ENCODE measurements at regions not wholly inside any gene's neighbourhood (a gene's known extent, or its start where the extent isn't known, plus 50 kb on each side); places are given as distances from the start of the nearest gene placed in this dataset.

DNA sequence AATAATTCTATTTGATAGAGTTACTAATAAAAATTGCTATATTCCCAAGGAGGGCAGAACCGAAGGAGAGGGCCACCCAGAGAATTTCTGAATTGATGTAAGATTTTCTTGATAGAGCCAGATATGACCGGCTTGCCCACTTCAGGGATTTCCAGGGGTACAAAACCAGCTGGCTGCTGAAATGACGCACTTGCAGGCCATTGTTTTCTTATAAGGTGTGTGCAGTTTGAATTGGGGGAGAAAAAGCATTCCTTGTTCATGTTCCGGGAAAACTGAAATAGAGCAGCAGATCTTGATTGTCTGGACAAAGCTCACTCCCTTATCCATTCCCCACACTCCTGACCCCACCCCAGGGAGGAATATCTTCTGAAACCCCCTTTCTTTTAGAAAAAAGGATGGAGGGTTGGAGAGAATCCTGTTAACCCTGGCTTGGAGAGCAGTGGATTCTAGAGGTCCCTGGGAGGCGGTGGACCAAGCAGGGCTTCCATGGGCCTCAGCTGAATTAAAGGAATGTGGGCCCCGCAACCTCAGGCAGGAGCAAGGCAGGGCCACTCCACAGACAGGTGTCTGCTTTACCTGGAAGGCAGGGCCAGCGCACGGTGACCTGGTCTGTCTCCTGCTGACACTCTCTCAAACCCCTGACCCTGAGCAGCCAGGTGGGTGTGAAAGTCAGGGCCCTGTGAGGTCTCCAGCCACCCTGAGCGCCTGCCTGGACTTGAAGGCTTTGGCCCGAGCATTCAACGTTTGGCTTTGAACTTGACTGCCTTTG is 96.4 kb downstream of the TMEM170B start:
- in situ Hi-C loops (cut with MboI; ENCODE audit: low sequenced_read_pairs): loop anchor here (25.0 kb wide), 1 partner anchor 1253 kb away; no protein-coding TSS in a partner anchor

DNA sequence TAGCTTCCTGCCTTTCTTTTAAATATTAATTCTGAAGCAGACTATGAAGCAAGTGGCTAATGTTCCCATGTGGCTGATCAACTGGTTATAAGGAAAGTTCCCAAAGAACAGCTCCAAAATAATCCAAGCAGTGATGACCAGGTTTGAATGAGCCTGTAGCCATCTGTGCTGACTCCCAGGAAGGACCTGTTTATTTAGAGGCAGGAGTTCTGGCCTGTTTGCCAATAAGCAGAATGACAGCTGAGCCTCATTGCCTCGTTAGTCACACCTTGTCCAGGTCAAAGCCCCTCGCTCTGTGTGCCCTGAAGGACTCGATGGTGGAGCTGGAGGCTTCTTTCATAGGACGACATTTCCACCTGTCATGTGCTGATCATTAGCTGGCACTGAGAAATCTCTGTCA is 97.4 kb downstream of the TMEM170B start:
- in situ Hi-C loops (cut with MboI; ENCODE audit: low sequenced_read_pairs): loop anchor here (25.0 kb wide), 1 partner anchor 1252 kb away; no protein-coding TSS in a partner anchor

DNA sequence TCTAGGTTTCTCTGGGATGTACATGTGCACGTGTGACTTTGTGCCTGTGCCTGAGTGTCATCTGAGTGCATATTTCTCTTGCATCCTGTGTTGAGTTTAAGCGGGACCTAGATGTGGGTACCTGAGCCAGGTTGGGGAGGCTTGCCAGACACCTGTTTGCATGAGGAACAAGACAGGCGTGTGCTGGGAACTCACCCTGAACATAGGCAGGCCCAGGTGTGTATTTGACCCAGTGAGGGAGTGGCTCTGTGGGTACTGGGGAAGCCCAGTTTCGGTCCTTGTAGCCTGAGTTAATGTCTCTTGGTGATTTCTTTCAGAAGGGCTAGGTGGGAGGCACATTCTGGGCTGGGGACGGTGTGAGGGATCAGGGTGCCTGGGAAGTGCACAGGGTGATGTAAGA is 98.6 kb downstream of the TMEM170B start:
- in situ Hi-C loops (cut with MboI; ENCODE audit: low sequenced_read_pairs): loop anchor here (25.0 kb wide), 1 partner anchor 1251 kb away; no protein-coding TSS in a partner anchor

DNA sequence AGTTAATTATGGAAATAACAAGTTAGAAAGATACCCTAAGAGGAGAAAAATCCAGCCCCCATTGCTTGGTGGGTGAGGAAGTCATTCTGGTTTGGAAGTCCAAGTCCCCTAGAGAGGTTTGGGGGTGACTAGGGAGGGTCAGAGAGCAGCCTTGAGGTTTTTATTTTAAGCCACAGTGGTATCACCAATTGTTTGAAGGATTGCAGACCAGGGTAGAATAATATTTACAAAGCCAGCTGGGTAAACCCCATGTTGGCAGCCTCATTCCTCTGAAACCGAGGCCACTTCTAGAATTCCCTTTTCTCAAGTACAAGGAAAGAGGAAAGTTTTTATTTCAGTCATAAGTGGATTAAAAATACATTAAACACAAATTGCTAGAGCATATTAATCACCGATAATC is 99.7 kb downstream of the TMEM170B start:
- in situ Hi-C loops (cut with MboI; ENCODE audit: low sequenced_read_pairs): loop anchor here (25.0 kb wide), 1 partner anchor 1250 kb away; no protein-coding TSS in a partner anchor

DNA sequence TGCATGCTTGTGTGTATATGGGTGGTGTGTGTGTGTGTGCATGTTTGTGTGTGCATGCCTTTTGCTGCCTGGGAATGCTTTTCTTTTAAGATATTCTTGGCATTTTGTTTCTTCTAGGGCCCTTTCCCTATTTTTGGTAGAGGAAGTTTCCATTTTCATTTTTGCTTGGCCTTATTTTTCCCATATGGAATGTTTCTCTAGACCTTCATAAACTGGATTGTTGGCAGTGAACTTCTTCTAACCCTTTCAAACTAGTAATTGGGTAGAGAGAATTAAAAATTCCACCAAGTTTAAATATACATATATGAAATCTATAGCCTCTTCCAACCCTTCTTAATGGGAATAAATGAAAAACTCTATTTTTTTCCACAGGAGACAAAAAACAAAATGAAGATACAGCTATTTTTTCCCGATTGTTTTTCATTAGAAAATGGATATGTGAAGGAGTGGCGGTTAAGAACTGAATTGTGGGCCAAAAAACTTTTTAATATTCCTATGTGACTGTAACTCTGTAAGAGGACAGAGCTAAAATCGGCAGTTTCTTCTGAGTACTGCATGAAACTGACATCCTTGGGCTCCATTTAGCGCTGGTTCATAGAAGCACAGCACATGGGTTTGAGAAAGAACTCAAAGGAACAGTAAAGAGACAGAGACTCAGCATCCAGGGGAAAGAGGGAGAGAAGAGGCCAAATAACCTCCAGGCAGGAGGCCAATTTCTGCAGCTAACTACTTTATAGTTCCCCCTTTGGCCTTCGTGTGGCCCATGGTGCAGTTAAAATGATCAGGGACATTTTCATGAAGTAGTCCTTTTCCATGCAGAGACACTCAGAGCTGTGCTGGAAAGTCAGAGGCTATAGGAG is 102.1 kb downstream of the TMEM170B start:
- in situ Hi-C loops (cut with MboI; ENCODE audit: low sequenced_read_pairs): loop anchor here (25.0 kb wide), 1 partner anchor 1248 kb away; no protein-coding TSS in a partner anchor

DNA sequence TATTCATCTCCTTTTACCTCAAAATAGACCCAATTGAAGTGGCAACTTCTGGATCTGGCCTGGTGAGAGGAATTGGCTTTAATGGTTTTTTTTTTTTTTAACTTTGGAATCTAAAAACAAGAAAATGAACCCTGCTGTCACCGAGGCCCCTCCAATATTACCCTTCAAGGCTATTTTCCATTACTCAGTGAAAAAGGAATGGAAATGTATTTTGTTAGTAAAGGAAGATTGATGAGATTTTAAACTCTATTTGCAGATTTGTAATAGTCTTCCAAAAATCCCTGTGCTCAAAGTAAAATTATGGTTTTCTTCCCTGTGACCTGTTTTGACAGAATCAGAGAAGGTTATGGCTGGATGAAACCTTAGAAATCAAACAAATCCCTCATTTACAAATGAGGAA is 102.9 kb downstream of the TMEM170B start:
- in situ Hi-C loops (cut with MboI; ENCODE audit: low sequenced_read_pairs): loop anchor here (25.0 kb wide), 1 partner anchor 1247 kb away; no protein-coding TSS in a partner anchor

DNA sequence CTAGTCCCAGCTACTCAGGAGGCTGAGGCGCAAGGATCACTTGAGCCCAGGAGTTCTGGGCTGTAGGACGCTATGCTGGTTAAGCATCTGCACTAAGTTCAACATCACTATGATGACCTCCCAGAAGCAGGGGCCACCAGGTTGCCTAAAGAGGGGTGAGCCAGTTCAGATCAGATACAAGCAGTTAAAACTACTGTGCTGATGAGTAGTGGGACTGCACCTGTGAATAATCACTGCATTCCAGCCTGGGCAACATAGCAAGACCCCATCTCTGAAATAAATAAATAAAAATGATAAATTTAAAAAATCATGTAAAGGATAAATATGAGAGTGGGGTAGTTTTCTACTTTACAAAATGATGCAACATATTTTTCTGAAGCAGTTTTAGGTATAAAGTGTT is 106.5 kb downstream of the TMEM170B start:
- in situ Hi-C loops (cut with MboI; ENCODE audit: low sequenced_read_pairs): loop anchor here (25.0 kb wide), 1 partner anchor 1243 kb away; no protein-coding TSS in a partner anchor

DNA sequence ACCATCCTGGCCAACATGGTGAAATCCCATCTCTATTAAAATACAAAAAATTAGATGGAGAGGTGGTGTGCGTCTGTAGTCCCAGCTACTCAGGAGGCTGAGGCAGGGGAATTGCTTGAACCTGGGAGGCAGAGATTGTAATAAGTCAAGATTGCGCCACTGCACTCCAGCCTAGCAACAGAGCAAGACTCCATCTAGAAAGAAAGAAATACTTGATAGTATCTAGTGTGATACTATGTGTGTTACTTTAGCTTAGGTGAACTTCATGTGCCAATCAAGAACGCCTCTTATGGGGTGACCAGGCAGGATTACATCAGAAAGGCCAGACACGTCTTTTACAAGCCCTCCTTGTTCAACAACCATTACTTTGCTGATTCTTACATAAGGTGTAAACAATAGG is 107.1 kb downstream of the TMEM170B start:
- in situ Hi-C loops (cut with MboI; ENCODE audit: low sequenced_read_pairs): loop anchor here (25.0 kb wide), 1 partner anchor 1243 kb away; no protein-coding TSS in a partner anchor

DNA sequence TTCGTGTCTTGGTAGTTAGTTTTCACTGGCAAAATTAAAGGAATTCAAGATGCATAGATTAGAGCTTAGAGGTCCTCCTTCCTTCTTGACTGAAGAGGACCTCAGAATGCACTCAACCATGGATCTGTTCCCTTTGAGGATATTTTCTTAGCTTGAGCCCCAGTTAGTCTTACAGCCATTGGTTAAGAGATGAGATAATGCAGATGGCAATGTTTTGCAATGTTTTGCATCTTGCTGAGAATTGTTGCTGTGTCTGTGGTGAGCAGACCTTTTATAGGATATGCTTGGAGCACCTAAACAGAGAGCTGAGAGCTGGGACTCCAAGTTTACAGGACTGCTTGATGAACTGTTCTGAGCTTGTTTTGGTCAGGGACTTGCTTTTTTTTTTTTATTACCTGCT is 107.5 kb downstream of the TMEM170B start:
- in situ Hi-C loops (cut with MboI; ENCODE audit: low sequenced_read_pairs): loop anchor here (25.0 kb wide), 1 partner anchor 1242 kb away; no protein-coding TSS in a partner anchor

DNA sequence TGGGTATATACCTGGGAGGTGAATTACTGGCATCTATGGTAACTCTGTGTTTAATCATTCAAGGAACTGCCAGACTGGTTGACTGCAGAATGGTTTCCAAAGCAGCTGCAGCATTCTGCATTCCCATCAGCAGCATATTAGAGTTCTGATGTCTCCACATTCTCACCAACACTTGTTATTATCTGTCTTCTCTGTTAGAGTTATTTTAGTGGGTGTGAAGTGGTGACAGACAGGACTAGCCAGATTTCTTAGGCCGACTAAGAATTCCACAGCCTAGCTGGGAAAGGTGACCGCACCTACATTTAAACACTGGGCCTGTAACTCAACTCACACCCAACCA is 110.9 kb downstream of the TMEM170B start:
- in situ Hi-C loops (cut with MboI; ENCODE audit: low sequenced_read_pairs): loop anchor here (25.0 kb wide), 1 partner anchor 1239 kb away; no protein-coding TSS in a partner anchor

DNA sequence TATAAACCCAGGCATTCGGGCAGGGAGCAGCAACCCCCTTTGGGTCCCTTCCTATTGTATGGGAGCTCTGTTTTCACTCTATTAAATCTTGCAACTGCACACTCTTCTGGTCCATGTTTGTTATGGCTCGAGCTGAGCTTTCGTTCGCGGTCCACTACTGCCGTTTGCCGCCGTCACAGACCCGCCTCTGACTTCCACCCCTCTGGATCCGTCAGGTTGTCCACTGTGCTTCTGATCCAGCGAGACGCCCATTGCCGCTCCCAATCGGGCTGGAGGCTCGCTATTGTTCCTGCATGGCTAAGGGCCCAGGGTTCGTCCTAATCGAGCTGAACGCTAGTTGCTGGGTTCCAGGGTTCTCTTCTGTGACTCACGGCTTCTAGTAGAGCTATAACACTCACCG is 111.3 kb downstream of the TMEM170B start:
- in situ Hi-C loops (cut with MboI; ENCODE audit: low sequenced_read_pairs): loop anchor here (25.0 kb wide), 1 partner anchor 1238 kb away; no protein-coding TSS in a partner anchor

DNA sequence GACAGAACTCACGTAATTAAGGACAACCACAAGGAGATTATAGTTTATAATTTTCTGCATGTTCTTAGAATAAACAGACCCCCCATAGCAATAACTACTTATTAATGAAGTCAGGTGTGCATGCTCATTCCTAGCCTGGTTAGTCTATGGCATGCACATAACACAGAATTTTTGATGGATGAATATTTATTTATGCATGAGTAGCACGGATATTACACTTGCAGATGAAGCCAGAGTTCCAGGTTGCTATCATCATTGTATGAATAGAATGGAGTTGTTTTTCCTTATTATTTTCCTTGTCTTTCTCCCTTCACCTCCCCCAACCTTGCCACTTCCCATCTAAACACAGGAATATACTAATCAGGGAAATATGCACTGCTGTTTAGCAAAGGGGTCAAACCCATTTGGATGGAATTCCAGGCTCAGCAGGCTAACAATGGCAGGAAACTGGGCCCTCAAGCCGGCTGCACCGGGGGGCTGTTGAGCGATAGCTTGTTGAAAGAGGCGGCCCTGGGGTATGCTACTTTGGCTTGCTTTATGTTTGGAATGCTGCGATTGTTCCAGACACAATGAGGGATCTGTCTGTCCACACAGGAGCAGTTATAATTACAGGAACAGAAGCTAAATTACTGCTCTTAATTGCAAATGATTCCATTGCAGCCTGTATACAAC is 112.6 kb downstream of the TMEM170B start:
- in situ Hi-C loops (cut with MboI; ENCODE audit: low sequenced_read_pairs): loop anchor here (25.0 kb wide), 1 partner anchor 937 kb away; no protein-coding TSS in a partner anchor

DNA sequence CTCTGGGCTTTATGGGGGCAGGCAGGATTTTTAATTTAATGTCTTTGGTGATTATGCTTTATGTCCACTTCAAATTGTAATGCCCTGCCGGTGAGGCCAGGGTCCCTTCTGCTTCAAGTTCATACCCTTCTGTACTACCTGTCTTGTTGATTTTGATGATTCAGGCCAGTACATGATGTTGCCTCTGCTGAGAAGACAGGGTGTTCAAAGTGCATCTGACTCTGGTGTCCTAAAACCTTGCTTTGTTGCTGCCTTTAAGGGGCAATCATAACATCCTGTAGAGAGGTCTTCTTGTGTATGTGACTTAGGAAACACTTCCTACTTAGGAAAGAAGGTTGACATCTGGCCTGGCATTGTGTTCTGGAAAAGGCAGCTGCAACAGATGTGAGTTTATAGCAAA is 113.2 kb downstream of the TMEM170B start:
- in situ Hi-C loops (cut with MboI; ENCODE audit: low sequenced_read_pairs): loop anchor here (25.0 kb wide), 1 partner anchor 937 kb away; no protein-coding TSS in a partner anchor

DNA sequence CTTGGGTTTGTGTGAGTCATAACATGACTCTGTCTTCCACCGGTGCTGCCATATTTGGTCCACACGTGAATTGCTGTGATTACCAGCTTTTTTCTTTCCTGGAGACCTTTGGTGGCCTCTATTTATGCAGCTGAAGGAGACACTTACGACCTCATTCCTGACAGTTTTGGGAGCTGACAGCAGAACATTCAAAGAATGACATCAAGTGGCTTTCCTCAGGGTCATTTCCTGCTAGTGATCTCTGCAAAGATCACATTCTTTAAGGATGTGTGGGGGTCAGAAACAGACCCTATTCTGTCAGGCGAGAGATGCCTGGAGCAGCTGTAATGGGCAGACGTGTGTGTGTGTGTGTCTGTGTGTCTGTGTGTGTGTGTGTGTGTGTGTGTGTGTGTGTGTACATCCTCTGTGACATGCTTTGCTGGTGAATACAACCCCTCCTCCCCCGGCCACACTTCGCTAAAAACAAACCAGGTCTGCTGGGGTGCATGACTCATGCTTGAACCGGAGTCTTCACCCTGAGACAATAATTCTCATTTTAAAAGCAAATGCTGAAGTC is 115.6 kb downstream of the TMEM170B start:
- in situ Hi-C loops (cut with MboI; ENCODE audit: low sequenced_read_pairs): loop anchor here (25.0 kb wide), 1 partner anchor 934 kb away; no protein-coding TSS in a partner anchor

DNA sequence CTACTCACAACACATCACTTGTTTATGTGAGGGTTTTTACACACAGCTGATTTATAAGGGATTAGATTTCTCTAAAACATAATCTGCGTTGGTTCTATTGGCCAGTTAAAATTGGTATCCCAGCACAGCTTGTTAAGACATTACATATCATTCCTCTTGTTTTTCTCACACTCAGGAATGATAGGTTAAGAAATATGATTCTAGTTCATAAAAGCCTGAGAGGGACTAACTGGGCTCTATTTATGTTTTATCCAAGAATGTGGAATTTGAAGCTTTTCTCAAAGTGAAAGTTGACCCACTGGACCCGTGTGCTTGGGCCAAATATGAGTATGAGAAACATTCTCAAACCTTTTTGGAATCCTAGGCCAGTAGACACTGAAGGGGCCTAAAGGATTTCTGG is 117.3 kb downstream of the TMEM170B start:
- in situ Hi-C loops (cut with MboI; ENCODE audit: low sequenced_read_pairs): loop anchor here (25.0 kb wide), 1 partner anchor 932 kb away; no protein-coding TSS in a partner anchor

DNA sequence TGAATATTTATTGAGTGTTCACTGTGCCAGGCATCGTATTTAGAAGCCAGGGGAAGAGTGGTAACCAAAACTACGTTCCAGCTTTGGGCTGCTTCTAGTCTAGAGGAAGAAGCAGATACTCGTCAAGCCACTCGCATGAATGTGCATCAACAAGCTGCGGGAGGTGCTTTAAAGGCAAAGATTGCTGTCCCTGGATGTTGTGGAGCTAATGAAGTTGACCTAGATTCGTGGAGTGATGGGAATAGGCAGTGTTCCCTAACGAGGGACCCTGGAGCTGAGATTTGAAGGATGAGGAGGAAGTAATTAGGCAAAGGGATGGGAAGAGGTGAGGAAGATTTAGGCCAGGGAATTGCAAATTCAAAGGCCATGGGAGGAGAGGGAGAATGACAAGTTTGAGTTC is 118.9 kb downstream of the TMEM170B start:
- in situ Hi-C loops (cut with MboI; ENCODE audit: low sequenced_read_pairs): loop anchor here (25.0 kb wide), 1 partner anchor 931 kb away; no protein-coding TSS in a partner anchor

DNA sequence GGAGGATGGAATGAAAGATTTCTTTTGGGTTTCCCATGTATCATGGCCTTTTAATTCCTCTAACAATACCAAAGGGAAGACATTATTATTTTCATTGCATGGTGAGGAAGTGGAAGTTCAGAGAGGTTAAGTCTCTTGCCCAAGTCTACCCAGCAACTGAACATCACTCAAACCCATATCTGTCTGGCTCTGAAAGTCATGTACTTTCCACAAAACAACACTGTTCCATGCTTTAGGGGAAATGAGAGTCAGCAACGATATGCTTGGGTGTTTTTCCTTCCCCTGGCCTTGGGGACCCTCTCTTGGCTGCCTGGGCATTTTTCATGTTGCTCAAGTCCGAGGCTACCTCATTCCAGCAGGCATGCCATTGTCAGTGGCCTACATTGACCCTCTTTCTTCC is 118.8 kb downstream of the ADTRP start:
- in situ Hi-C loops (cut with MboI; ENCODE audit: low sequenced_read_pairs): loop anchor here (25.0 kb wide), 1 partner anchor 928 kb away; no protein-coding TSS in a partner anchor

DNA sequence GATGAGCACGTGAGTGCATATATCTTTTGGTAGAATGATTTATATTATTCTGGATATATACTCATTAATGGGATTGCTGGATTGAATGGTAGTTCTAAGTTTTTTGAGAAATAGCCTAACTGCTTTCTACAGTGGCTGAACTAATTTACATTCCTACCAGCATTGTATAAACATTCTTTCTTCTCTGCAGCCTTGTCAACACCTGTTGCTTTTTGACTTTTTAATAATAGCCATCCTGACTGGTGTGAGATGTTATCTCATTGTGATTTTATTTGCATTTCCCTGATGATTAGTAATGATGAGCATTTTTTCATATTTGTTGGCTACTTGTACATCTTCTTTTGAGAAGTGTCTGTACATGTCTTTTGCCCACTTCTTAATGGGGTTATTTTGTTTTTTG is 116.3 kb downstream of the ADTRP start:
- in situ Hi-C loops (cut with MboI; ENCODE audit: low sequenced_read_pairs): loop anchor here (25.0 kb wide), 1 partner anchor 925 kb away; no protein-coding TSS in a partner anchor

DNA sequence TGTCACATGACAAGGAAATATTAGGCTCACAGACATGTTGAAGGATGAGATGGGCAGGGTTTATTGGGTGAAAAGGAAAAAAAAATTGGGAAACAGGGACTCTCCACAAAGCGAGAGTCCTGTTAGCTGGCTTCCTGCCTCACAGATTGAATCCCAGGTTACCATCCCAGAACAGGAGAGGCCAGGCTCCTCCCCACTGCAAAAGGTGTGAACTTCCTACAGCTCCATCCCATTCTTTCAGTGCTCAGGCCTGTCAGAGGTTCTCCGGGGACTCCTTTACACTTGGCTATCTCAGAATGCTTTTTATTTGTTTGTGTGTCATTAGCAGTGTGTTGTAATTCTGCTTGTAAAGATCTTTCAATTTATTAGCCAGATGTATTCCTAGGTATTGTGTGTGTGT is 115.1 kb downstream of the ADTRP start:
- in situ Hi-C loops (cut with MboI; ENCODE audit: low sequenced_read_pairs): loop anchor here (25.0 kb wide), 1 partner anchor 924 kb away; no protein-coding TSS in a partner anchor

Measured in HL-60/S4 (cell line).